Sigmoid colon (tissue), 4 donors: ENCODE measurements at regions not wholly inside any gene's neighbourhood (a gene's known extent, or its start where the extent isn't known, plus 50 kb on each side); places are given as distances from the start of the nearest gene placed in this dataset.

Source experiments
- CTCF ChIP-seq, 4 experiments: fragments of 450-650 bp in 3 of 4; fragments of 200-600 bp in 1 of 4; IDR thresholded peaks; one replicate each; pipeline ENCODE4 v1.5.1; 2016 to 2019; ENCODE audit warnings: antibody characterized with exemption in 4 of 4, mild to moderate bottlenecking in 3 of 4, moderate library complexity in 2 of 4
- POLR2A ChIP-seq, 2 donors: fragments of 450-650 bp; IDR thresholded peaks; one replicate each; pipeline ENCODE4 v1.6.1; 2016; ENCODE audit warnings: antibody characterized with exemption in 2 of 2, mild to moderate bottlenecking in 2 of 2, moderate library complexity in 2 of 2
- POLR2AphosphoS5 ChIP-seq, 4 donors: sonication (generic); formaldehyde crosslinking; IDR thresholded peaks; one replicate each; pipeline ENCODE4 v1.6.1; 2017; ENCODE audit warnings: antibody characterized with exemption in 4 of 4

DNA sequence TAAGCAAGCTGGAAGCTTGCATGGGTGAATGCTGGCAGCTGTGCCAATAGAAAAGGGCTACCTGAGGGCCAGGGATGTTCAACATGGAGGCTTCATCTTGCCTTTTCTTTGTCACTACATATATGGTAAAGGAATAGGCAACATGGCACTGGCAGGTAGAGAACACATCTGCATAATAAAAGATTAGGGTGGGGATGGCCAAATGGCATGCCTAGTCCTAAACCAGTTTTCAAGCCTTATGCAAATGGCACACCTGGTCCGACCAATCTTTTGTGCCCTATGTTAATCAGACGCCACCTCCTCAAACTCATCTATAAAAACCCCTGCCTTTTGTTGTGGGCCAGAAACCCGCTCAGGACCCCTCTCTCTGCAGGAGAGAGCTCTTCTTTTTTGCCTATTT, 216.8 kb upstream of the PROK2 start:
- TF ChIP-seq CTCF (IDR thresholded peaks at IDR 0.05) (no peak), POLR2AphosphoS5 (IDR thresholded peaks at IDR 0.05) (no peak), POLR2A (IDR thresholded peaks at IDR 0.05) (no peak)
